ENCODE measurements at regions not wholly inside any gene's neighbourhood (a gene's known extent, or its start where the extent isn't known, plus 50 kb on each side); places are given as distances from the start of the nearest gene placed in this dataset.
A peak's percentile ranks its signal among the peaks of the same experiment; 100 is the strongest.

DNA sequence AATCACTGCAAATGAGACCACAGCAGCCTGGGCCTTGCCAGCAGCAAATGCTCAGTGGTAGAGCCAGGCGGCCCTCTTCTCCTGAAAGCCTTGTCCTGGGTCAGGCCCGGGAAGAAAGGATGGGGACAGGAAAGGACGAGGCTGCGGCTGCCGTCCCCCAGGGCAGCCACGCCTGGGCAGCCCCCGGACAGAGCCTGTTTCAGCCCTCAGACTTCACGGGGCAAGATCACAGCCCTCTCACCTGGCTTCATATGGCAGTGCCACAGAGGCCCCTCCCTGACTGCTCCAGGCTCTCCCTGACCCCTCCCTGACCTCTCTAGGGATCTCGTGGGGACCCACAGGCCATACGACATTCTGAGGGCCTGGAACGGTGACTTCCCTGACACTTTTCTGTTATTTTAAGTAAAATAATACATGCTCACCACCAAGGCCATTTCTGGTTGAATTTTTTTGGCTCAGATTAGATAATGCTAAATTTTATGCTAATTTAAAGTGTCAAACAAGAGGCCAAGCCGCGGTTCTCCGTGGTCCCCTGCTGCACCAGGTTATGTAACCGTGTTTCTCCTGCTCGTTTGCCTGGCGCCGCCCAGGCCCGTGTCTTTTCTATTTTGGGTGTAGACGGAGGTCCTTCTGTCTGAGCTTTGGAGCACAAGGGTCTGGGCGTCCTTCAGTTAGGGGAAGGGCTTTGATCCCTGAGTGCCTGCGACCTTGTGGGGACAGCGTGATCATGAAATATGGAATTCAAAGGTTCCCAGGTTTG lies 59.9 kb upstream of the BHLHE23 start:
- 70% methylated on average over 14 of the region's 23 CpGs for WGBS (ENCODE audit: insufficient coverage)
- no peaks in the 10 kb centered on the region for H3K9me3 ChIP-seq (ENCODE audit: control insufficient read depth, insufficient read depth, low read length)
- peaks cover 19% of the 10 kb centered on the region for H3K4me1 ChIP-seq (ENCODE audit: control insufficient read depth, insufficient read depth, low read length)
- no peak overlapping the region for H3K4me3 ChIP-seq (ENCODE audit: low read depth, low read length)
- no peak for DNase-seq (ENCODE audit: low read depth in 4 of 6, low spot score in 6 of 6)
- no peaks in the 10 kb centered on the region for H3K36me3 ChIP-seq (ENCODE audit: control insufficient read depth, insufficient read depth, low read length)
- no peak overlapping the region for H3K27ac ChIP-seq (ENCODE audit: low read depth, low read length)
- H3K27me3 ChIP-seq (ENCODE audit: control insufficient read depth, insufficient read depth, low read length) = peaks cover 5% of the 10 kb centered on the region

DNA sequence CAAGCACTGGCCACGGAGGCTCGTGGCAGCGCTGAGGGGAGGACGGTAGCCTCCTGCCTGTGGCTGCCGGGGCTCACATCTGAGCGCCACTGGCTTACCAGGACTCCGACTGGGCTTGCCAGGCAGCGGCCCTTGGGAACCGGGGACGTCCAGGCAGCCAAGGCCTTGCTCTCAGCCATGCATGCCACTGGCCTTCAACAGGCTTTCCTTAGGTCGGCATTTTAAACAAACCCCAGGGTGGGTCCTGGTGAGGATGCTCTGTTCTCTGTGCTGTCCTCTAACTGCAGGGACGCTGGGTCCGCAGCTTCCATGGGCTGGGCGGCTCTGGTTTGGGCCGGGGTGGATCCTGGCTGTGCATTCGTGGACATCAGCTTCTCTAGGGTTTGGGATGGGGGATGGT lies 59.1 kb upstream of the BHLHE23 start:
- no peak overlapping the region for H3K4me3 ChIP-seq (ENCODE audit: low read depth, low read length)
- WGBS (ENCODE audit: insufficient coverage) = 77% methylated on average over 11 of the region's 16 CpGs
- no peak overlapping the region for H3K27ac ChIP-seq (ENCODE audit: low read depth, low read length)
- DNase-seq (ENCODE audit: low read depth in 4 of 6, low spot score in 6 of 6) = no peak
- H3K27me3 ChIP-seq (ENCODE audit: control insufficient read depth, insufficient read depth, low read length) = peaks cover 2% of the 10 kb centered on the region
- H3K4me1 ChIP-seq (ENCODE audit: control insufficient read depth, insufficient read depth, low read length) = peaks cover 19% of the 10 kb centered on the region
- no peaks in the 10 kb centered on the region for H3K9me3 ChIP-seq (ENCODE audit: control insufficient read depth, insufficient read depth, low read length)
- no peaks in the 10 kb centered on the region for H3K36me3 ChIP-seq (ENCODE audit: control insufficient read depth, insufficient read depth, low read length)

GRCh38 chr20:63064745-63065711 lies 58.3 kb upstream of the BHLHE23 start:
- 74% methylated on average over 42 of the region's 42 CpGs for WGBS (ENCODE audit: insufficient coverage)
- Histone ChIP-seq H3K9me3 (ENCODE audit: control insufficient read depth, insufficient read depth, low read length) (no peaks in the 10 kb centered on the region), H3K27me3 (ENCODE audit: control insufficient read depth, insufficient read depth, low read length) (no peaks in the 10 kb centered on the region), H3K27ac (ENCODE audit: low read depth, low read length) (no peak overlapping the region), H3K36me3 (ENCODE audit: control insufficient read depth, insufficient read depth, low read length) (no peaks in the 10 kb centered on the region), H3K4me1 (ENCODE audit: control insufficient read depth, insufficient read depth, low read length) (peaks cover 25% of the 10 kb centered on the region), H3K4me3 (ENCODE audit: low read depth, low read length) (no peak overlapping the region)
- no peak for DNase-seq (ENCODE audit: low read depth in 4 of 6, low spot score in 6 of 6)

DNA sequence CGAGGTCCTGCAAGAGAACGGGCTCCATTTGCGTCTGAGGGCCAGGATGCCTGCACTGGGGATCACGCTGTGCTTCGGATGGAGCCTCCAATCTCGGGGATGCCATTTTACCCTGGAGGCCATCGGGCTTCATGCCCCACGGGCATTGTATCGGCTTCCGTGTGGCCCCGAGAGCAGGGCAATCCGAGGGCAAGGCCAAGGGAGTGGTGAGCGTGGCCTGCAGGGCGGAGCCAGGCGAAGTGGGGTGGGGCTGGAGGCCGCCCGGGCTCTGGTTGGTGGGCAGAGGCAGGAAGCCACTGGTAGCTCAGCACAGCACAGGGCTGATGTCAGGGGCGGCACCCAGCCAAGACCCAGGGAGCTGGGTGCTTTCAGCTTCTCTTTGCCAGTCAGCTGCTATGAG lies 57.5 kb upstream of the BHLHE23 start:
- no peaks in the 10 kb centered on the region for H3K27me3 ChIP-seq (ENCODE audit: control insufficient read depth, insufficient read depth, low read length)
- no peaks in the 10 kb centered on the region for H3K36me3 ChIP-seq (ENCODE audit: control insufficient read depth, insufficient read depth, low read length)
- no peak for DNase-seq (ENCODE audit: low read depth in 4 of 6, low spot score in 6 of 6)
- peaks cover 22% of the 10 kb centered on the region for H3K4me1 ChIP-seq (ENCODE audit: control insufficient read depth, insufficient read depth, low read length)
- 86% methylated on average over 18 of the region's 18 CpGs for WGBS (ENCODE audit: insufficient coverage)
- no peak overlapping the region for H3K4me3 ChIP-seq (ENCODE audit: low read depth, low read length)
- H3K27ac ChIP-seq (ENCODE audit: low read depth, low read length) = no peak overlapping the region
- no peaks in the 10 kb centered on the region for H3K9me3 ChIP-seq (ENCODE audit: control insufficient read depth, insufficient read depth, low read length)

DNA sequence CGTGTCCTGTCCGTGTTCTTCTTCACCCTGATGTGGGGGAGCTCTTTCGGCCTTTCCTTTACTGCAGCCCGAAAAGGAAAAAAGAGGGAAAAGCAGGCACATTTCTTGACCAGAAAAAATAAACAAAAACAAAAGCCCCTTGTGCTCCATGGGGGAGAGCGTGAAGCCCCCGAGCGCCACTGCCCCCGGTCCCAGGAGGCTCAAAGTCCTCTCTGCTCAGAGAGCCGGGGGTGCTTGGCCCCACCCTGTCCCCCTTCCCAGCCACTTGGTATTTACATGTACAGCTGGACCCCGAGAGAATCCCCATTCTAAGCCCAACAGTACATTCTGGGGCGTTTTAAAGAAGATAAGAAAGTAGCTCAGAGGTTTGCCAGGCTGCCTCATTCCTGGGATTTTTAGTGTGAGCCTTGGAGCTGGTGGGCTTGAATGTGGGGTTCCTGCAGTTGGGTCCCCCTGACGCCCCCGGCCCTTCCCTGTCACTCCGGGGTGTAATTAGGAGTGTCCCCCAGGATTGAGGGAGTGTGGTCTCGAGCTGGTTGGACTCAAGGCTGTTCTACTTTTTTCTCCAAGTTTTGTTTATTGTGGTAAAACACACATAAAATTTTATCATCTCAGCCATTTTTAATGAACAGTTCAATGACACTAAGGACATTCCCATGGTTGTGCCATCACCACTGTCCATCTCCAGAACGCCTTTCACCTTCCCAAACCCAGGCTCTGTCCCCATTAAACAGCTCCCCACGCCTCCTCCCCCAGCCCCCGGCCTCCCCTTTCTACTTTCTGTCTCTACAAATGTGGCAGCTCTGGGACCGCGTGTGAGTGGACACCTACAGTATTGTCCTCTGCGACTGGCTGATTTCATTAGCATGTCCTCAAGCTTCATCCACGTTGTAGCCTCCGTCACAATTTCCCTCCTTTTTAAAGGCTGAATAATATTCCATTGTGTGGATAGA lies 55.7 kb upstream of the BHLHE23 start:
- H3K36me3 ChIP-seq (ENCODE audit: control insufficient read depth, insufficient read depth, low read length) = no peaks in the 10 kb centered on the region
- H3K27ac ChIP-seq (ENCODE audit: low read depth, low read length) = no peak overlapping the region
- H3K27me3 ChIP-seq (ENCODE audit: control insufficient read depth, insufficient read depth, low read length) = no peaks in the 10 kb centered on the region
- whole genome bisulfite sequencing (ENCODE audit: insufficient coverage) = 76% methylated on average over 10 of the region's 23 CpGs
- no peaks in the 10 kb centered on the region for H3K9me3 ChIP-seq (ENCODE audit: control insufficient read depth, insufficient read depth, low read length)
- no peak overlapping the region for H3K4me3 ChIP-seq (ENCODE audit: low read depth, low read length)
- no peak for DNase-seq (ENCODE audit: low read depth in 4 of 6, low spot score in 6 of 6)
- H3K4me1 ChIP-seq (ENCODE audit: control insufficient read depth, insufficient read depth, low read length) = peaks cover 21% of the 10 kb centered on the region

DNA sequence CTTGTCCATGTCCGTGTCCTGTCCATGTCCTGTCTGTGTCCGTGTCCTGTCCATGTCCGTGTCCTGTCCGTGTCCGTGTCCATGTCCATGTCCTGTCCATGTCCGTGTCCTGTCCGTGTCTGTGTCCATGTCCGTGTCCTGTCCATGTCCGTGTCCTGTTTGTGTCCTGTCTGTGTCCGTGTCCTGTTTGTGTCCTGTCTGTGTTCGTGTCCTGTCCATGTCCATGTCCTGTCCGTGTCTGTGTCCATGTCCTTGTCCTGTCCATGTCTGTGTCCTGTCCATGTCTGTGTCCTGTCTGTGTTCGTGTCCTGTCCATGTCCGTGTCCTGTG lies 55.0 kb upstream of the BHLHE23 start:
- no peak for DNase-seq (ENCODE audit: low read depth in 4 of 6, low spot score in 6 of 6)

GRCh38 chr20:63061051-63061770 lies 54.4 kb upstream of the BHLHE23 start:
- no peak overlapping the region for H3K4me3 ChIP-seq (ENCODE audit: low read depth, low read length)
- no peaks in the 10 kb centered on the region for H3K36me3 ChIP-seq (ENCODE audit: control insufficient read depth, insufficient read depth, low read length)
- no peaks in the 10 kb centered on the region for H3K27me3 ChIP-seq (ENCODE audit: control insufficient read depth, insufficient read depth, low read length)
- DNase-seq (ENCODE audit: low read depth in 4 of 6, low spot score in 6 of 6) = no peak
- WGBS (ENCODE audit: insufficient coverage) = 96% methylated on average over 29 of the region's 29 CpGs
- no peaks in the 10 kb centered on the region for H3K9me3 ChIP-seq (ENCODE audit: control insufficient read depth, insufficient read depth, low read length)
- H3K27ac ChIP-seq (ENCODE audit: low read depth, low read length) = no peak overlapping the region
- peaks cover 28% of the 10 kb centered on the region for H3K4me1 ChIP-seq (ENCODE audit: control insufficient read depth, insufficient read depth, low read length)

More for the DNA sequence above, 55.0 kb upstream of the BHLHE23 start:
- Histone ChIP-seq H3K9me3 (ENCODE audit: control insufficient read depth, insufficient read depth, low read length) (no peaks in the 10 kb centered on the region), H3K4me1 (ENCODE audit: control insufficient read depth, insufficient read depth, low read length) (peaks cover 22% of the 10 kb centered on the region), H3K27ac (ENCODE audit: low read depth, low read length) (no peak overlapping the region), H3K27me3 (ENCODE audit: control insufficient read depth, insufficient read depth, low read length) (no peaks in the 10 kb centered on the region), H3K36me3 (ENCODE audit: control insufficient read depth, insufficient read depth, low read length) (no peaks in the 10 kb centered on the region), H3K4me3 (ENCODE audit: low read depth, low read length) (no peak overlapping the region)
- 89% methylated on average over 14 of the region's 14 CpGs for WGBS (ENCODE audit: insufficient coverage)

DNA sequence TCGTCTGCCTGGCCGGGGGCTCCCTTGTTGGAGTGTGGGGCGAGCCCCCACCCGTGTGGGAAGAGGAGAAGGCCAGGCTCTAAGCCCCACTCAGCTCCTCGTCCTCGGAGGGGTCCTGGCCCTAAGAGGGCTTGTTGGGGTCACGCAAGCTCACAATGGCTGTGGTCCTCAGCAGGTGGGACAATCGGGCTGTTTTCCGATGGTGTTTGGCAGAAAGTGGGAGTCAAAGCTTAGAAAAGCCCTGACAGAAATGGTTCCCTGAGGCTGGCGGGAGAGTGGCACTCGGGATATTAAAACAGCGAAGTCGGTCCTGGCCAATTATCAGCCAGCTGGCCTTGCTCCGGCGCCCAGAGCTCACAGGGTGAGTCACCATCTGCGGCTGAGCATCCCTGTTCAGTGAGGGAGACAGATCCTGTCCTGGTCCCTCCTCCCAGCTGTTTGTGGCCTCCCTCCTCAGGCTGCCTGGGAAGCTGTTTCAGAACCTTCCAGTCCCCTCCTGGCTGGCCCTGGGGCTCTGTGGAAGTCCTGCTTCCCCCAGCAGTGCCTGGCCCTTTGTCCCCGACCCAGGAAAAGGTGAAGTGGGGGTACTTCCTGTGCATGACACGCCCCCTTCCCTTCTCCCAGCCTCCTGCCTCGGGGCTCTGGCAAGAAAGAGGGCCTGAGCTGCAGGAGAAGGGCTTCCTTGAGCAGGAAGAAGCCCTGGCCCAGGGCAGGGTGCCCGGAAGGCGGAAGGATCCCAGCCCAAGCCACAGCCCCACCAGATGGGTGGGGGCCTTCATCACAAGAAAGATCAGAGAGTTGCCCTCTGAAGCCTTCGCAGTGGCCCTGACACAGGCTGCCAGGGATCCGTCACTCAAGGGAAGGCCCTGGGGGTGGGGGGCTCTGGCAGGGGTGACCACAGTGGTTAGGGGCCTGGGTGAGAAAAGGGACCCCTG lies 53.6 kb upstream of the BHLHE23 start:
- Histone ChIP-seq H3K36me3 (ENCODE audit: control insufficient read depth, insufficient read depth, low read length) (no peaks in the 10 kb centered on the region), H3K4me3 (ENCODE audit: low read depth, low read length) (no peak overlapping the region), H3K4me1 (ENCODE audit: control insufficient read depth, insufficient read depth, low read length) (peaks cover 35% of the 10 kb centered on the region), H3K27ac (ENCODE audit: low read depth, low read length) (no peak overlapping the region), H3K27me3 (ENCODE audit: control insufficient read depth, insufficient read depth, low read length) (no peaks in the 10 kb centered on the region), H3K9me3 (ENCODE audit: control insufficient read depth, insufficient read depth, low read length) (no peaks in the 10 kb centered on the region)
- WGBS (ENCODE audit: insufficient coverage) = 55% methylated on average over 21 of the region's 23 CpGs
- DNase-seq (ENCODE audit: low read depth in 4 of 6, low spot score in 6 of 6) = peak in 1 of 6 donors; percentile 68

Data from spinal cord (tissue), 9 donors.